Cardiac fibroblast (primary cell): ENCODE measurements at regions not wholly inside any gene's neighbourhood (a gene's known extent, or its start where the extent isn't known, plus 50 kb on each side); places are given as distances from the start of the nearest gene placed in this dataset.
A peak's percentile ranks its signal among the peaks of the same experiment; 100 is the strongest.

Source experiments
- DNase-seq, 2 donors: peaks; one replicate each; pipeline versions ENCODE4 v3.0.0 to v3.0.0-alpha.2; 2010; ENCODE audit warnings: low read depth in 2 of 2
- H3K4me3 ChIP-seq, 2 donors: replicated peaks in 1 of 2; 1 replicate in 1 of 2; 2 replicates in 1 of 2; pipeline ENCODE4 v1.5.1; 2011; ENCODE audit warnings: low read depth in 2 of 2, low read length in 2 of 2, mild to moderate bottlenecking in 2 of 2, moderate library complexity in 1 of 2
- CTCF ChIP-seq: IDR thresholded peaks from one replicate; pipeline ENCODE4 v1.5.1; 2011; ENCODE audit warnings: low read depth, mild to moderate bottlenecking, low read length, inconsistent platforms

- no peak overlapping the region for H3K4me3 ChIP-seq
These were observed 83.4 kb upstream of the FMN2 start for GRCh38 chr1:240008298-240008697.

GRCh38 chr1:240014051-240014450 is 77.6 kb upstream of the FMN2 start:
- no peak for DNase-seq
- no peak for TF ChIP-seq CTCF
- no peak overlapping the region for H3K4me3 ChIP-seq

More at GRCh38 chr1:240008298-240008697, 83.4 kb upstream of the FMN2 start:
- TF ChIP-seq CTCF = no peak
- DNase-seq = no peak

GRCh38 chr1:240018617-240019016 is 73.1 kb upstream of the FMN2 start:
- no peak for DNase-seq
- no peak overlapping the region for H3K4me3 ChIP-seq
- TF ChIP-seq CTCF = no peak

- TF ChIP-seq CTCF = no peak
- DNase-seq = no peak
- no peak overlapping the region for H3K4me3 ChIP-seq
These were observed 72.2 kb upstream of the FMN2 start for GRCh38 chr1:240019524-240019923.

GRCh38 chr1:240020871-240021270 is 70.8 kb upstream of the FMN2 start:
- no peak overlapping the region for H3K4me3 ChIP-seq
- no peak for DNase-seq
- TF ChIP-seq CTCF = no peak

- no peak for DNase-seq
- H3K4me3 ChIP-seq = no peak overlapping the region
- TF ChIP-seq CTCF = no peak
These were observed 70.0 kb upstream of the FMN2 start for GRCh38 chr1:240021709-240022108.

- DNase-seq = peak; percentile 57 to 65
- TF ChIP-seq CTCF = peak; percentile 90
- H3K4me3 ChIP-seq = no peak overlapping the region
These were observed 64.6 kb upstream of the FMN2 start for GRCh38 chr1:240027059-240027462.
